ENCODE measurements at regions not wholly inside any gene's neighbourhood (a gene's known extent, or its start where the extent isn't known, plus 50 kb on each side); places are given as distances from the start of the nearest gene placed in this dataset.

DNA sequence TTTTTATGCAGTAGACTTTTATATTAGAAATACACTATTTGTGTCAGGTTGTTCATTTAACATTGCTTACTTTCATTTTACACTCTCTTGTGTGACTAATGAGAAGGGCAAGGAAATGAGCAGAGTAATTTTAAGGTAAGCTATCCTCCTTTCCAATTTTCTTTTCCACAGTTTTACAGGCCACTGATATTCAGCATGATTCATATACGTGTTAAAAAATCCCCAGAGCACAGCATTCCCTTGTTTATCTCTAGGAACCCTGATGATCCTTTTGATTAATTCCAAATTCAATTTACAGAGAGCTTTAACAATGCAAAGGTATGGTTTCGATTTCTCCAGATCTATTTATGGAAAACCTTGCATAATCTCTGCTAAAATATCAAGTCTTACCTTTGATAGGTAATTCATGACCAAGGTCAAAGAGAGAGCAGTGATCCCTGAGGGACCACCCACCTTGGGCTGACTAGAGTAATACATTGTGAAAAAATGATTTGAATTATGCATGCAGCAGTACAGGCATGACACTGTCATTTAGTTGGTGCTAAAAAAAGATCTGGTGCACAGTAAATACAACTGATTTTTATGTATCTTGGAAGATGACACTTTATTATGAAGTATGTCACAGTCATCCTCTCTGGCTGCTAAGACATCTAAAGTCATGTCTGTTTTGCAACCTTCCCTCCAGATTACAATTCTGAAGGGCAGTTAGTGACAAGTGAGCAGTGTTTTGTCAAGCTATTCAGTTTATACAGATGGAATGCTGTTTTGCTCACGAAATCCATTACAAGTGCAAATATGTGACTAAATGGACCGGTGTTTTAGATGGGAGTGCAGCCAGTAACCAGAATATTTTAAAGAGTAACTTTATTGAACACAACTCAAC, 736.6 kb downstream of the EPHA7 start:
- TF ChIP-seq, protein P1, sequence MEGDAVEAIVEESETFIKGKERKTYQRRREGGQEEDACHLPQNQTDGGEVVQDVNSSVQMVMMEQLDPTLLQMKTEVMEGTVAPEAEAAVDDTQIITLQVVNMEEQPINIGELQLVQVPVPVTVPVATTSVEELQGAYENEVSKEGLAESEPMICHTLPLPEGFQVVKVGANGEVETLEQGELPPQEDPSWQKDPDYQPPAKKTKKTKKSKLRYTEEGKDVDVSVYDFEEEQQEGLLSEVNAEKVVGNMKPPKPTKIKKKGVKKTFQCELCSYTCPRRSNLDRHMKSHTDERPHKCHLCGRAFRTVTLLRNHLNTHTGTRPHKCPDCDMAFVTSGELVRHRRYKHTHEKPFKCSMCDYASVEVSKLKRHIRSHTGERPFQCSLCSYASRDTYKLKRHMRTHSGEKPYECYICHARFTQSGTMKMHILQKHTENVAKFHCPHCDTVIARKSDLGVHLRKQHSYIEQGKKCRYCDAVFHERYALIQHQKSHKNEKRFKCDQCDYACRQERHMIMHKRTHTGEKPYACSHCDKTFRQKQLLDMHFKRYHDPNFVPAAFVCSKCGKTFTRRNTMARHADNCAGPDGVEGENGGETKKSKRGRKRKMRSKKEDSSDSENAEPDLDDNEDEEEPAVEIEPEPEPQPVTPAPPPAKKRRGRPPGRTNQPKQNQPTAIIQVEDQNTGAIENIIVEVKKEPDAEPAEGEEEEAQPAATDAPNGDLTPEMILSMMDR (IDR thresholded peaks at IDR 0.05) = no peak
- no peak for TF ChIP-seq POLR2A (IDR thresholded peaks at IDR 0.05)
